Stomach (tissue), 4 donors: ENCODE measurements at regions not wholly inside any gene's neighbourhood (a gene's known extent, or its start where the extent isn't known, plus 50 kb on each side); places are given as distances from the start of the nearest gene placed in this dataset.
"Not testable (repeated sequence)": the region's sequence is repeated elsewhere in the genome, so short reads cannot be mapped to it uniquely, and the experiment has no call there.

ENCODE experiments used
- CTCF ChIP-seq, 7 experiments: fragments of 450-650 bp in 4 of 7; fragments of 200-600 bp in 3 of 7; sonication (generic) in 3 of 7; IDR thresholded peaks; one replicate each; pipeline ENCODE4 v1.5.1; 2016 to 2019; ENCODE audit warnings: antibody characterized with exemption in 7 of 7, control low read depth in 2 of 7, mild to moderate bottlenecking in 1 of 7
- EP300 ChIP-seq: sonication (generic); formaldehyde crosslinking; IDR thresholded peaks from one replicate; pipeline ENCODE4 v1.6.1; 2017; ENCODE audit warnings: antibody characterized with exemption
- POLR2A ChIP-seq, 4 donors: fragments of 450-650 bp; IDR thresholded peaks; one replicate each; pipeline ENCODE4 v1.6.1; 2016; ENCODE audit warnings: antibody characterized with exemption in 4 of 4, control low read depth in 2 of 4, mild to moderate bottlenecking in 1 of 4, moderate library complexity in 1 of 4
- POLR2AphosphoS5 ChIP-seq, 3 donors: sonication (generic); formaldehyde crosslinking; IDR thresholded peaks; one replicate each; pipeline ENCODE4 v1.6.1; 2016; ENCODE audit warnings: antibody characterized with exemption in 3 of 3

GRCh38 chr11:67862896-67863295 is 141.0 kb downstream of the UNC93B1 start:
- TF ChIP-seq POLR2AphosphoS5 (IDR thresholded peaks at IDR 0.05); CTCF (IDR thresholded peaks at IDR 0.05); POLR2A (IDR thresholded peaks at IDR 0.05); EP300: not testable (repeated sequence)
